ENCODE measurements at regions not wholly inside any gene's neighbourhood (a gene's known extent, or its start where the extent isn't known, plus 50 kb on each side); places are given as distances from the start of the nearest gene placed in this dataset.

GRCh38 chr4:35175487-35175886 is 1068.8 kb downstream of the ARAP2 start:
- no peak for DNase-seq (ENCODE audit: low read depth)
- Histone ChIP-seq H3K9ac (ENCODE audit: low read length) (no peak overlapping the region), H3K4me1 (ENCODE audit: control insufficient read depth, insufficient read depth, low read length) (no peaks in the 10 kb centered on the region), H3K4me3 (ENCODE audit: low read length) (no peak overlapping the region), H3K27me3 (replicated peaks; ENCODE audit: control insufficient read depth, insufficient read depth, low read length) (no peaks in the 10 kb centered on the region), H3K36me3 (ENCODE audit: control insufficient read depth, insufficient read depth, low read length, severe bottlenecking) (no peaks in the 10 kb centered on the region), H3K9me3 (ENCODE audit: control insufficient read depth, low read length) (no peaks in the 10 kb centered on the region)

GRCh38 chr4:35175894-35176293 is 1068.4 kb downstream of the ARAP2 start:
- H3K9ac ChIP-seq (ENCODE audit: low read length) = no peak overlapping the region
- no peak overlapping the region for H3K4me3 ChIP-seq (ENCODE audit: low read length)
- H3K4me1 ChIP-seq (ENCODE audit: control insufficient read depth, insufficient read depth, low read length) = no peaks in the 10 kb centered on the region
- H3K9me3 ChIP-seq (ENCODE audit: control insufficient read depth, low read length) = no peaks in the 10 kb centered on the region
- DNase-seq (ENCODE audit: low read depth) = no peak
- H3K36me3 ChIP-seq (ENCODE audit: control insufficient read depth, insufficient read depth, low read length, severe bottlenecking) = no peaks in the 10 kb centered on the region
- H3K27me3 ChIP-seq (replicated peaks; ENCODE audit: control insufficient read depth, insufficient read depth, low read length) = no peaks in the 10 kb centered on the region

- H3K9me3 ChIP-seq (ENCODE audit: control insufficient read depth, low read length) = no peaks in the 10 kb centered on the region
- DNase-seq (ENCODE audit: low read depth) = no peak
- H3K36me3 ChIP-seq (ENCODE audit: control insufficient read depth, insufficient read depth, low read length, severe bottlenecking) = no peaks in the 10 kb centered on the region
- no peaks in the 10 kb centered on the region for H3K4me1 ChIP-seq (ENCODE audit: control insufficient read depth, insufficient read depth, low read length)
- no peak overlapping the region for H3K9ac ChIP-seq (ENCODE audit: low read length)
- no peaks in the 10 kb centered on the region for H3K27me3 ChIP-seq (replicated peaks; ENCODE audit: control insufficient read depth, insufficient read depth, low read length)
- no peak overlapping the region for H3K4me3 ChIP-seq (ENCODE audit: low read length)
Measured at GRCh38 chr4:35182451-35182850, 1061.9 kb downstream of the ARAP2 start.

- no peaks in the 10 kb centered on the region for H3K36me3 ChIP-seq (ENCODE audit: control insufficient read depth, insufficient read depth, low read length, severe bottlenecking)
- H3K27me3 ChIP-seq (replicated peaks; ENCODE audit: control insufficient read depth, insufficient read depth, low read length) = no peaks in the 10 kb centered on the region
- no peak overlapping the region for H3K4me3 ChIP-seq (ENCODE audit: low read length)
- H3K9ac ChIP-seq (ENCODE audit: low read length) = no peak overlapping the region
- DNase-seq (ENCODE audit: low read depth) = no peak
- no peaks in the 10 kb centered on the region for H3K4me1 ChIP-seq (ENCODE audit: control insufficient read depth, insufficient read depth, low read length)
- no peaks in the 10 kb centered on the region for H3K9me3 ChIP-seq (ENCODE audit: control insufficient read depth, low read length)
Measured at GRCh38 chr4:35189988-35190613, 1054.2 kb downstream of the ARAP2 start.

GRCh38 chr4:35201403-35201802 is 1042.9 kb downstream of the ARAP2 start:
- Histone ChIP-seq H3K9me3 (ENCODE audit: control insufficient read depth, low read length) (no peaks in the 10 kb centered on the region), H3K9ac (ENCODE audit: low read length) (no peak overlapping the region), H3K4me1 (ENCODE audit: control insufficient read depth, insufficient read depth, low read length) (no peaks in the 10 kb centered on the region), H3K36me3 (ENCODE audit: control insufficient read depth, insufficient read depth, low read length, severe bottlenecking) (no peaks in the 10 kb centered on the region), H3K4me3 (ENCODE audit: low read length) (no peak overlapping the region), H3K27me3 (replicated peaks; ENCODE audit: control insufficient read depth, insufficient read depth, low read length) (no peaks in the 10 kb centered on the region)
- no peak for DNase-seq (ENCODE audit: low read depth)

GRCh38 chr4:35216636-35217035 is 1027.7 kb downstream of the ARAP2 start:
- Histone ChIP-seq H3K27me3 (replicated peaks; ENCODE audit: control insufficient read depth, insufficient read depth, low read length) (no peaks in the 10 kb centered on the region), H3K4me3 (ENCODE audit: low read length) (no peak overlapping the region), H3K36me3 (ENCODE audit: control insufficient read depth, insufficient read depth, low read length, severe bottlenecking) (no peaks in the 10 kb centered on the region), H3K4me1 (ENCODE audit: control insufficient read depth, insufficient read depth, low read length) (no peaks in the 10 kb centered on the region), H3K9me3 (ENCODE audit: control insufficient read depth, low read length) (no peaks in the 10 kb centered on the region), H3K9ac (ENCODE audit: low read length) (no peak overlapping the region)
- DNase-seq (ENCODE audit: low read depth) = no peak

GRCh38 chr4:35217331-35217730 is 1027.0 kb downstream of the ARAP2 start:
- H3K27me3 ChIP-seq (replicated peaks; ENCODE audit: control insufficient read depth, insufficient read depth, low read length) = no peaks in the 10 kb centered on the region
- H3K9me3 ChIP-seq (ENCODE audit: control insufficient read depth, low read length) = no peaks in the 10 kb centered on the region
- no peaks in the 10 kb centered on the region for H3K4me1 ChIP-seq (ENCODE audit: control insufficient read depth, insufficient read depth, low read length)
- H3K4me3 ChIP-seq (ENCODE audit: low read length) = no peak overlapping the region
- H3K36me3 ChIP-seq (ENCODE audit: control insufficient read depth, insufficient read depth, low read length, severe bottlenecking) = no peaks in the 10 kb centered on the region
- no peak overlapping the region for H3K9ac ChIP-seq (ENCODE audit: low read length)
- no peak for DNase-seq (ENCODE audit: low read depth)

- no peaks in the 10 kb centered on the region for H3K36me3 ChIP-seq (ENCODE audit: control insufficient read depth, insufficient read depth, low read length, severe bottlenecking)
- H3K4me1 ChIP-seq (ENCODE audit: control insufficient read depth, insufficient read depth, low read length) = no peaks in the 10 kb centered on the region
- DNase-seq (ENCODE audit: low read depth) = no peak
- no peak overlapping the region for H3K4me3 ChIP-seq (ENCODE audit: low read length)
- H3K9ac ChIP-seq (ENCODE audit: low read length) = no peak overlapping the region
- no peaks in the 10 kb centered on the region for H3K9me3 ChIP-seq (ENCODE audit: control insufficient read depth, low read length)
- H3K27me3 ChIP-seq (replicated peaks; ENCODE audit: control insufficient read depth, insufficient read depth, low read length) = no peaks in the 10 kb centered on the region
Measured at GRCh38 chr4:35228313-35228712, 1016.0 kb downstream of the ARAP2 start.

- Histone ChIP-seq H3K9me3 (ENCODE audit: control insufficient read depth, low read length) (no peaks in the 10 kb centered on the region), H3K36me3 (ENCODE audit: control insufficient read depth, insufficient read depth, low read length, severe bottlenecking) (no peaks in the 10 kb centered on the region), H3K9ac (ENCODE audit: low read length) (no peak overlapping the region), H3K4me3 (ENCODE audit: low read length) (no peak overlapping the region), H3K4me1 (ENCODE audit: control insufficient read depth, insufficient read depth, low read length) (no peaks in the 10 kb centered on the region), H3K27me3 (replicated peaks; ENCODE audit: control insufficient read depth, insufficient read depth, low read length) (no peaks in the 10 kb centered on the region)
- no peak for DNase-seq (ENCODE audit: low read depth)
Measured at GRCh38 chr4:35229021-35229420, 1015.3 kb downstream of the ARAP2 start.

- DNase-seq (ENCODE audit: low read depth) = no peak
Measured at GRCh38 chr4:35237924-35238323, 1006.4 kb downstream of the ARAP2 start.

GRCh38 chr4:35238793-35239192 is 1005.5 kb downstream of the ARAP2 start:
- H3K27me3 ChIP-seq (replicated peaks; ENCODE audit: control insufficient read depth, insufficient read depth, low read length) = no peaks in the 10 kb centered on the region
- H3K9ac ChIP-seq (ENCODE audit: low read length) = no peak overlapping the region
- no peaks in the 10 kb centered on the region for H3K4me1 ChIP-seq (ENCODE audit: control insufficient read depth, insufficient read depth, low read length)
- H3K9me3 ChIP-seq (ENCODE audit: control insufficient read depth, low read length) = no peaks in the 10 kb centered on the region
- no peak overlapping the region for H3K4me3 ChIP-seq (ENCODE audit: low read length)
- no peaks in the 10 kb centered on the region for H3K36me3 ChIP-seq (ENCODE audit: control insufficient read depth, insufficient read depth, low read length, severe bottlenecking)
- DNase-seq (ENCODE audit: low read depth) = no peak

More at GRCh38 chr4:35237924-35238323, 1006.4 kb downstream of the ARAP2 start:
- Histone ChIP-seq H3K27me3 (replicated peaks; ENCODE audit: control insufficient read depth, insufficient read depth, low read length) (no peaks in the 10 kb centered on the region), H3K9ac (ENCODE audit: low read length) (no peak overlapping the region), H3K4me1 (ENCODE audit: control insufficient read depth, insufficient read depth, low read length) (no peaks in the 10 kb centered on the region), H3K9me3 (ENCODE audit: control insufficient read depth, low read length) (no peaks in the 10 kb centered on the region), H3K4me3 (ENCODE audit: low read length) (no peak overlapping the region), H3K36me3 (ENCODE audit: control insufficient read depth, insufficient read depth, low read length, severe bottlenecking) (no peaks in the 10 kb centered on the region)

GRCh38 chr4:35246493-35246892 is 997.8 kb downstream of the ARAP2 start:
- H3K9me3 ChIP-seq (ENCODE audit: control insufficient read depth, low read length) = no peaks in the 10 kb centered on the region
- DNase-seq (ENCODE audit: low read depth) = no peak
- H3K4me3 ChIP-seq (ENCODE audit: low read length) = no peak overlapping the region
- H3K36me3 ChIP-seq (ENCODE audit: control insufficient read depth, insufficient read depth, low read length, severe bottlenecking) = no peaks in the 10 kb centered on the region
- H3K9ac ChIP-seq (ENCODE audit: low read length) = no peak overlapping the region
- H3K4me1 ChIP-seq (ENCODE audit: control insufficient read depth, insufficient read depth, low read length) = no peaks in the 10 kb centered on the region
- no peaks in the 10 kb centered on the region for H3K27me3 ChIP-seq (replicated peaks; ENCODE audit: control insufficient read depth, insufficient read depth, low read length)

Measured in adipocyte (in vitro differentiated cells).